ENCODE measurements at regions not wholly inside any gene's neighbourhood (a gene's known extent, or its start where the extent isn't known, plus 50 kb on each side); places are given as distances from the start of the nearest gene placed in this dataset.

GRCh38 chr2:60292242-60292641, 261.2 kb downstream of the BCL11A start:
- no peak for DNase-seq

- DNase-seq, result no peak
Observed at GRCh38 chr2:60290509-60290908, 262.9 kb downstream of the BCL11A start.

GRCh38 chr2:60285626-60286316, 267.7 kb downstream of the BCL11A start:
- no peak for DNase-seq

DNA sequence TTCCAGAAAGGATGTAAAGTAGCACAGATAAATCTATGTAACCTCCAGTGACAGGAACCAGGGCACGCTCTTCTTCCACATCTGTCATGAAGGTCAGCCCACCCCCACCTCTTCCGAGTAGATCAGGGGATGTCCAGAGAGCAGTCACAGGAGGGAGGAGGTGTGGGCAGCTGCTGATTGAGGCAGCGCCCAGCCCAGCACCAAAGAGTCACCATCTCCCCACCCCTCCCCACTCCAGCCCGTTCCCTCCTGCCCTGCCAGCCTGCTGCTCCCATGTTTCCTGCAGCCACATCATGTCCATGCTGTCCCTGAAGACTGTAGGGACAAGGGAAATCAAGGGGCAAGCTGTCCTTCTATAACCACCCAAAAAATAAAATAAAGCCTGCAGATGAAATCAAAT, 269.8 kb downstream of the BCL11A start:
- DNase-seq, result no peak

DNA sequence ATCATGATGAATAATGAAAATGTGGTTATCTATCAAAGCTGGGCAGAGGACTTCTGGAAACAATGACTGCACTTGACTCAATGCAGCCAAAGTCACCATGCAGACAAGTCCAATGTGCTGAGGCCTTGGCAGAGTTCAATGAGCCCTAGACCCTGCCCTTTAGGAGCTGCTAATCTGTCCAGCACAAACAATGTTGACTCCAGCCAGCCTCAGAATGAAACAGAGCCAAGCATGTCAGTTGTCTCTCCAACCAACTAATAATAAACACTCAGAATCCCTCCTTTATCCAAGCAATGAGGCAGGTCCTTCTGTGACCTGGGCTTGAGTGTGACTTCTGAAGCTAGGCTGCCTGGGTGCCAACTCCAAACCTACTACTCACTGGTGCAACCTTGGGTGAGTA, 270.6 kb downstream of the BCL11A start:
- no peak for DNase-seq

DNA sequence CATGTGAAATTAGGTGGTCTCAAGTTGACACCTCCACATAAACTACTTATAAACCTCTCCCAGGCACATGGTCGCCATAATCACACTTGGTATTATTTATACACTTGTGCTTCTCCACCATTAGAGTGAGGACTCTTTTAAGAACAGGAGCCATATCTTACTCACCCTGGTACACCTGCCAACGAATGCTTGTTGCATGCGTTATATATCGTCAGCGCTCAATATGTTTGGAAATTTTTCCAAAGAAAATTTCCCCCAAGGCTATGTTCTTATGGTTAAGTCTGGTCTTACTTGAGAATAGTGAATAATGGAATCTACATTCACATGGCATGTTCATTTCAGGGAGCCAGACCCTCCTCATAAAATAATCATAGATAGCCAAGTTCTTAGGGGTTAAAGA, 271.7 kb downstream of the BCL11A start:
- no peak for DNase-seq

DNA sequence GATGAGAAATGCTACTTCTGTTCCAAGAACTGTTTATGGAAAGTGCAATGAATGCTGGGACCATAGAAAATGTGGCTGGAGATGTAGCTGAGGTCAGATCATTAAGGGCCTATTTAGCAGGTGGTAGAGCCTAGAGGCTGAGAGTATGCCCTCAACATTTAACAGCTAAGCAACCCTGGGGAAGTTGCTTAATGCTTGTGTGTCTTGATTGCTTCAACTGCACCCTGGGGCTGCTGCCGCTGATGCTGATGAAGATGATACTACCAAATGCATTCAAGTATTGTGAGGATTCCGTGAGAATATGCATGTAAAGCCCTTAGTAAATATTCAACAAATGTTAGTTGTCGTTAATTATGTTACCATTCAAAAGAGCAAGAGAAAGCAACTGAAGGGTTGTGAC, 273.2 kb downstream of the BCL11A start:
- DNase-seq, result no peak

DNA sequence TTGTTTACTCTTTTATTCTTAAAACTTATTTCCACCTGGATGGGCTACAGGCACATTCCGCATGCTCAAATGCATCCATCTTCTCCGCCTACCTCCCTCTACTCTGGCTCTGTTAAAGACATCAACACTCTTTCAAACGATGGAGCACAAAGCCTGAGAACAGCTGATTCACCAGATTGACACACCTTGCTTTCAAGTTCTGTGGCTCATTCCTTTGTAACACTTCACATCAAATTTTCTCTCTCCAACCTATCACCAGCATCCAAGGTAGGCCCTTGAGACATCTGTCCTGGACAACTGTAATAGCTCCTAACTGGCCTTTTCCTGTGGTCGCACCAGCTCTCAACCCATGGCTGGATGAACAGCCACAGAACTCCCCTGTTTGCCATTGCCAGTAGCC, 274.5 kb downstream of the BCL11A start:
- DNase-seq, result no peak

DNA sequence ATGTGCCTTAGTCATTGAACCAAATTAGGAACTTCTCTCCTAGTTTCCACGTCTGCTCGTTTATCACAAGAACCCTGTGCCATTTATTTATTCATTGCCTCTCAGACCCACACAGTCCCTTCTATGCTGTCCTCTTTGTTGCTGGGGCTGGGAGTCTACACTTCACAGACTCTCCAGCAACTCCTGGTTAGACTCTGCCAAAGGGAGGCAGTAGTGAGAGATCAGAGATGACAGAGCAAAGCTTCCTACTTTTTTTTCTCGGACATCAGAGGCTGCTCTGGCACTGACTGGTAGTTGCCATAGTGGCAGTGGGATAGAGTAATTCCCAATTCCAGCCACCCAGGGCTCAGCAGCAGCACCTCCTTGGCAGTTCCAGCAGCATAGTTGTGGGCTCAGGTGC, 277.5 kb downstream of the BCL11A start:
- no peak for DNase-seq

DNA sequence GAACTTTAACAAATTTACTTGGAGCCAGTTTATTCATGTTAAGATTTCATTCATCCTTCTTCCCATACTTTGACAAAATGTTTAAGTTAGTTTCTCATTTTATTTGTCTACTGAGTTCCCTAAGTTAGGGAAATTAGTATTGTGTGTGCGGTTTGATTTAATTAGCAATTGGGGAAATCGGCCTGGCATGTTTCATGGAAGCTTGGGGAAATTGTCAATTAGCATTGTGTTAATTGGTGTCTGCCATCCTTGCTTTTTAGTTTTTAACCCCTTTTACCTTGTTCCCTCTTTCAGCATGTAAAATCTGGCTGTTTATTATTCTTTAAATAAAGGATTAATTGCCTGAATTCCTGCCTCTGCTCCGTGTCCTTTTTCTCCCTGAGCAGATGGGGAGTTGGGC, 279.6 kb downstream of the BCL11A start:
- no peak for DNase-seq

DNA sequence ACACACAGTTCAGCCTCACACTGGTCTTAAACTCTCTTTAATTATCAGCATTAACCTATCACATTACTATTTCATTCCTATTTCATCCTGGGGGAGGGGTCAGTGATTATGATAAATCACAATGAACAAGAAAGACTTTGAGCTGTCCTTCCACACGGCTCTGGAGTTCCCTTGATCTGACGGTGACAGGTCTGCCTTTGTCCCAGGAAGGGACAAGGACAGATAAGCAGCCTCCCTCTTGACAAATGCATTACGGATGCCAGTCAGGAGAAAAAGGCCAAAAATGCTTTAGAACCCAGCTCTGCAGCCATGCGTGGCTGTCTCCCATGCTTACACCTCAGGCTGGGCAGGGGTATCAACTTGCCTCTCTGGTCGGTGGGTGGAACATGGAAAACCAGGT, 281.7 kb downstream of the BCL11A start:
- DNase-seq, result no peak

GRCh38 chr2:60271131-60271530, 282.3 kb downstream of the BCL11A start:
- DNase-seq, result no peak

GRCh38 chr2:60268661-60269060, 284.8 kb downstream of the BCL11A start:
- DNase-seq, result no peak

GRCh38 chr2:60268032-60268431, 285.4 kb downstream of the BCL11A start:
- no peak for DNase-seq

GRCh38 chr2:60267122-60267521, 286.3 kb downstream of the BCL11A start:
- no peak for DNase-seq

- no peak for DNase-seq
Observed at GRCh38 chr2:60262178-60262577, 291.3 kb downstream of the BCL11A start.

GRCh38 chr2:60260639-60261296, 292.7 kb downstream of the BCL11A start:
- no peak for DNase-seq

DNA sequence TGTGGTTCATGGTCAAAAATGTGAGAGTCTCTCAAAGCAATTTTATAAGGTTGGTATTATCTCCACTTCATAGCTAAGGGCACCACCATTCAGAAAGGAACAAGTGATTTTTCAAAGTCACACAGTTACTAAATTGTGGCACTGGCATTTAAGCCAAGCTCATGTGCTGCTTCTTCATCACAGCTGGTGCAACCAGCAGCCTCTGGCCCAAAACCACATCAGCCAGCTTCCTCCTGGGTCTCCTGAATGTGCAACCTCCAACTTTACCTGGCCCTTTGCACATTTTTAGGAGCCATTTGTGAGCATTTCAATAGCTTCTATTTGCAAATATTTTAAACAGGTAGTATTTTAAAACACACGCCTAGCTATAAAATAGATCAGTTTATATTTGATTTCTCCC, 293.7 kb downstream of the BCL11A start:
- no peak for DNase-seq

DNA sequence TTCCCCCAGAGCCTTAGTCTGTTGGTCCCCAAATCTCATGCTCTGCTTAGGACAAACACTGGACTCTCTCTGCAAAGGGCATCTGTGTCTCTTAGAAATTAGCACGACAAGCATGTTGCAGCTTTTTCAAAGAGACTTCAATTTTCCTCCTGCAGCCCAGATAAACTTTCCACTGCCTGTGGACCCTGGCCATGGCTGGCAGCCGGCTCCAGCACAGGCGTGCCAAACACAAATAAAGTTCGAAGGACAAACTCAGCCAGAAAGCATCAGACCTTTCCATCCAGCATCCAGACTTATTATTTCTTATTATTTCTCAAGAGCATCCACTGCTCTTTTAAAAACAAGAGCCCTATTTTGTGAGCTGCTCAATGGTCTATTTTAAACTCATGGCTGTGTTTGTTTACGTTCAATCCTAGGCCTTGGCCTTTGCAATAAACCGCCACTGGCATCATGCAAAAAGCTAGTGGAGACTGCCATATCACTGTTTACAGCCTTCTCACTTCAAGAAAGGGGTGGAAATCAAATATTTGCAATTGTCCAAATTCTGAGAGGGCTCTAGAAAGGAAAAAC, 300.8 kb downstream of the BCL11A start:
- DNase-seq, result no peak

- DNase-seq, result no peak
Observed at GRCh38 chr2:60251247-60251646, 302.2 kb downstream of the BCL11A start.

- no peak for DNase-seq
Observed at GRCh38 chr2:60249879-60250278, 303.6 kb downstream of the BCL11A start.

DNA sequence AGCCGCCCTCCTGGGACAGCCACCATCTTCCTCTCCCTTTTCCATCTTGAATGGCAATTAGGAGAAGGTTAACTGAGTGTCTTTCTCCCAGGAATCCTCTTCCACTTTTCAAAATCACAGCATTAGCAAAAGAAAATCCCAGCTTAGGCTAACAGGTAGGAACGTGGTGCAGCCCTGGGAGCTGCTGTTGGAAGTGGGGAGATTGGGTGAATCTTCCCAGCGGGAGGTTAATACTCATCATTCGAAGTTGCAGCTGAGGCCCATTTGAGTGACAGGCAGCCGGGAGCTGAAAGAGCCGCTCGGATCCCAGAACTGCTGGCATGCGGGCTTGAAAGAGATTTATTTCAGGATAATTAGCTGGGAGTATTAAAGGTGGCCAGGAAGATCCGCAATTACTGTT, 306.0 kb downstream of the BCL11A start:
- DNase-seq, result no peak

DNA sequence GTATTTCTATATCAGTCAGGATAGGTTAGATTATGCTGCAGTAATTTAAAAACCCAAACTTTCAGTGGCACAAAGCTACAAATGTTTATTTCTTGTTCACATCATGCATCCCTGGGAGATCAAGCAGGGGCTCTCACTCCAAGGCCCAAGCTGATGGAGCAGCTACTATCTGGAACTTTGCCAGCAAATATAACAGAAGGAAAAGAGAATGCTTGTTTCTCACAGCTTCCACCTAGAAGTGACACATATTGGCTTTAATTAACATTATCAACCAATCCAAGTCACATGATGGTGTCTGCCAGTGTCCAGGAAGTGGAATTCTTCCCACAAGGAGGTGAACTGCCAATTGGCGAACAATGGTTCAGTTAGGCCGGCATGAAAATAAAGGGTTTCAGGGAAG, 306.9 kb downstream of the BCL11A start:
- no peak for DNase-seq

DNA sequence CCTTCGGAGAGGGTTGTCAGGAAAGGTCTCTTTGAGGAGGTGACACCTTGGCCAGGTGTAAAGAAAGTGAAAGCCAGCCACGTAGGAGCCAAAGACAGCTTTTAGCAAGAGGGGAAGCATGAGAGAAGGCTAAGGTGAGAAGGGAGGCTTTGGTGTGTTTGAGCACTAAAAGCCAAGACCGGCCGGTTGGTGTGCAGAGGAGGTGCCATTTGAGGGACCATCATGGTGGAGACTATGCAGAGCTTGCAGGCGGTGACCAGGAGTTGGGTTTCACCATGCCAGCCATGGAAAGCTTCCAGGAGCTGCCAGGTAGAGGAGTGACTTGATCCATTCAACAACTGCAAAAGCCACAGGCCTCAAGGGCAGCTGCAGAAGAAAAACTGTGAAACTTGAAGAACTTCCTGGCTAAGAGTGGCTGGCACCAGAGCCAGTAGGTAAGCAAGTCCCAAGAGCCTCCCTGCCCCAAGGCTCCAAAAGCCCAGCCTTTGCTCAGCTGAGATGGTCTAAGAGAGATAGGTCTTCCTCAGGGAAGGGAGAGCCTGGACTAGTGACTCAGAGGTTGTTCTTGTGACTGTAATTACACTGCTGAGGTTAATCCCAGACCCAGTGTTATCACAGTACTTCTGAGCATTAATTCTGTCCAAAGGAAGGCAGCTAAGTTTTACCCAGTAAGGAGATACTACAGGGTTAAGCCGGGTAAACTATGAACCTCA, 319.0 kb downstream of the BCL11A start:
- no peak for DNase-seq

Data from NCI-H510A (cell line).